NOMO-1 (cell line): ENCODE measurements at regions not wholly inside any gene's neighbourhood (a gene's known extent, or its start where the extent isn't known, plus 50 kb on each side); places are given as distances from the start of the nearest gene placed in this dataset.

Experiments
- DNase-seq, 2 experiments: peaks; one replicate each; lab custom pipeline; 2025; ENCODE audit not compliant: unreplicated experiment in 2 of 2; lab: John Stamatoyannopoulos, UW

- DNase-seq: no peak
Measured at GRCh38 chr15:69853544-69853951, 244.2 kb downstream of the TLE3 start.

DNA sequence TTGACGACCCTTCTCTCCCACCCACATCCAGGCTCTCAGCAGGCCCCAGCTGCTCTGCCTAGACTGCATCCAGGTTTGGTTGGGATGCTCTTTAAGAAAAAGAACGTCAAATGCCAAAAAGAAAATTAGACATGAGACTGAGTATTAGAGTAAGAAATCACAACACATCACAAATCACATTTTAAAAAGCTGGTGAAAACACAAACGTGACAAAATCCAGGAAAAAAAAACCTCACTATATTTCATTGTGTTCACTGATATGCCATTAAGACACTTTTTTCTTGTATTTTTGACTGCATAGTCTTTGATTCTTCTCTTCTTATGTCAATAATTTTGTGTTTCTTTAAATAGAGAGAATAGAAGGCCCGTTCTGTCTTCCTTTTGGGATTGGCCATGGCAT is 243.7 kb downstream of the TLE3 start:
- DNase-seq: no peak

DNA sequence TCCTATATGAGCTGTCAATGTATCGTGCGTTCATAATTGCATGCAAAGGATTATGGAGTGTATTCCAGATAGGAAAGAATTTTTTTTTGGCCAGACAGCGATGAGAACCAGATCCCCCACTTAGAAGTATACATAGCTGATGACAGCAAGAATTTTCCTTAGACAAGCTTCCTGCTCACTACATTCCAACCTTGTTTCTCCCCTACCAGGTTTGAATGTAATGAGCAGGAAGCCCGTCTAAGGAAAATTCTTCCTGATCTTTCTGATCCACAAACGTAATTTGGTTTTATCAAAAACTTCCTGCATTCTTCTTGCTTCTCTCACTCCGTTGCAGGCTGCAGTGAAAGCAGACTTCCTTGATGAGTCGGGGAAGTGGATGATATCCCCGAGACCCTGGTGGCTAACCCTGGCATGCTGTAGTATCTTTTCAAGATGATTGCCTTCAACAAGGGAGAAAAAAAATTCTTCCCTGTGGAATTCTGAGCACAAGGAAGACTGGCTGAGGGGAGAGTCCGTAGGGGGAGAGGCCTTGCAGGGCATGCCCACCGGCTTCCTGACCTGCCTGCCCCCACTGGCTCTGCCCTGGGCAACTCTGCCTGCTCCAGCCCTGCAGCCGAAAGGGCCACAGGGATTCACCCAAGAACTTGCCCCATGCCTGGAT is 243.1 kb downstream of the TLE3 start:
- no peak for DNase-seq

- DNase-seq: no peak
Measured at GRCh38 chr15:69855258-69856000, 242.3 kb downstream of the TLE3 start.

DNA sequence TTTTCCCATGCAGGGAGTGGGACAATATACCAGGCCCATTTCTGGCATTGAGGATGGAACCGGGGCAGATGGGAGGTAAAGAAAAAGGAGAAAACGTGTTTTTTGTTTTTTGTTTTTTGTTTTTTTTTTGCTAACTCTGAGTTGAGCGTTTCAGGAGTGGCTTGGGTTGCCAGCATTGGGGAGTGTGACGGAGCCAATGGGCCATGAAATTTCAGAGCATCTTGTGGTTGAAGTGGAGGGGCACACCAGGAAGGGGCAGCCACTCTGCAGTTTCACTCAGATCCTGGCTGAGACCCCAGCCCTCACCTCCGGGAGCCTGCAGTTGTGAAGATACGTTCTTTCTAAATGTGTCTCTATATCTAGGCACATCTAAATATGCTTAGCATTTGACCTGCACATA is 240.5 kb downstream of the TLE3 start:
- DNase-seq: no peak

- no peak for DNase-seq
Measured at GRCh38 chr15:69857686-69858391, 239.9 kb downstream of the TLE3 start.

GRCh38 chr15:69858456-69858855 is 239.3 kb downstream of the TLE3 start:
- DNase-seq: no peak

- DNase-seq: no peak
Measured at GRCh38 chr15:69859866-69860265, 237.9 kb downstream of the TLE3 start.

GRCh38 chr15:69860321-69860720 is 237.4 kb downstream of the TLE3 start:
- DNase-seq: no peak

- DNase-seq: no peak
Measured at GRCh38 chr15:69860921-69861320, 236.8 kb downstream of the TLE3 start.

DNA sequence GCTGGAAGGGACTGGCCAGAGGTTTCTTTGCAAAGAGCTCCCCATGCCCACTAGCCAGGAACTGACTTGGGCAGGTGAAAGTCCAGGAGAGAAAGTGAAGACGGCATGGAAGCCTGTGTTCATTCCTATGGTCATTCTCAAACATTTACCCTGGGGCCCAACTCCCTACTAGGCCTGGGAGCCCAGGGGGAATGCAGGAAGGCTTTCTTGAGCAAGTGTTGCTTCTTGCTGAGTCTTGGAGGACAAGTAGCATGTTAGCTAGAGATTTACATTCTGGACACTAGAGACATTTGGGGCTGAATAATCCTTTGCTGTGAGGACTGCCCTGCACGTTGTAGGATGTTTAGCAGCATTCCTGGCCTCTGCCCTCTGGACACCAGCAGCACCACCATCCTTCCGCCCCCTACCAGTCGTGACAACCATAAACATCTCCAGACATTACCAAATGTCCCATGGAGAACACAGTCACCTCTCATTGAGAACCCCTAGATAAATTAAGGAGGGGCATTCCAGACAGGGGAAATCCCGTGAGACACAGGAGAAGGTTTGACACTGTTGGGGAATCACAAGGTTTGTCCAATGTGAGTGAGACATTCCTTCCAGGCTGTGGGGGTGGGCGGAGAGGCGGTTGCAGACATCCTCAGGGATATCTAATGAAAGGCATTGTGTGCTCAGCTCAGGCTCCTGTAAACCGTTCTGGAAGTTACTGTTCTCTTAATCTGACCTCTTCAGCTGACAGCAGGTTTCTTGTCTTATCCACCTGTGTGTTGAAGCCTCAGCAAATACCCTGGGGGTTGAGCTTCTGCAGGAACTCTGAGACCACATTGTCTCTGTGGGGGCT is 236.2 kb downstream of the TLE3 start:
- no peak for DNase-seq

DNA sequence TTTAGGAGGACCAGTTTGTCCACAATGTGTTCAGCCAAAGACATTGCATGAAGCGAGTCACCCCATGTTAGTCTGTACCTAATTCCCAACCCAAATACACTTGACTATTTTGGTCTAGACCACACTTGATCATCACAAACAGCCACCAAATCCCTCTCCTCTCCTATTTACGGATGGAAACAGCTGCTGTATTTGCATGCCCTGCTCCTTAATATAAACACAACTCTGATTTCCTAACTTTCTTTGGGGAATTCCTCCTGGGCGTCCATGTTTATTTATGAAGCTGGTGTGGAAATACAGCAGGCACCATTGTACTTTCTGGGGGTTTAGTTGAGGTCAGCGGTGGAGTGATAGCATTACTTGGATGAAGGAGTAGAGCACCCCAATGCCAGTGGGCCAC is 235.2 kb downstream of the TLE3 start:
- DNase-seq: no peak

DNA sequence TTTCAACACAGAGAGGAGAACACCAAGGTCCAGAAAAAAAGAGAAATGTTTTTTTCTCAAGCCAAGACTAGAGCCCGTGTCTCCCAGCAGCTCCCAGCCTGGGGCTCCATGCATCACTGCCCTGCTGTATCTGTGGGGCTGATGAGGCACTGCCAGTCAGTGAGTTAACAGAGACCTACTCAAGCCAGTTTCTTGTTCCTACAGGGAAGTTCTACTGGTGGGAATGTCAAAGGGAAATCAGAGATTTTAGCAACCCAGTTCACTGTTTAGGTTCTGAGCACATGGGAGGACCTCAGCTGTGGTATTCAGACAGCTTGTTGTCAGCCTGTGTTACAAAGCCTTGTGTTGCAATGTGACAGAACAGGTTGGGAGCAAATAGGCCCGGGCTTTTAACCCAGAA is 234.3 kb downstream of the TLE3 start:
- no peak for DNase-seq

DNA sequence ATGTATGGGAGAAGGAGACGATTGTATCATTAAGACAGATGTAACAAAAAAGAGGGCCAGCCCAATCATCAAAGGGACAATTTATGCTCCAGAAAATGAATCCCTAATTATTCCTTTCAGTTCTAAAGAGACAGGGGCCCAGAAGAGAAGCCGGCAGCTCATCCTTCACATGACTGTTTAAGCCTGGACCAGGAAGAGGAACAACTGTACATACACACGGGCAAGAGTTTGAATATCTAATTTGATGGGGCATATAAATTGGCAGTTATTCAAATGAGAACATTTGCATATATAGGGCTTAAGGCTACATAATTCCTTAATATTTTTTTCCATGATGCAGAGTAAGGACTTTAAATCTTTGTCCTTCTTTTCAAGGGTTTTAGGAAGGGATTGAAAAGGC is 232.3 kb downstream of the TLE3 start:
- no peak for DNase-seq

DNA sequence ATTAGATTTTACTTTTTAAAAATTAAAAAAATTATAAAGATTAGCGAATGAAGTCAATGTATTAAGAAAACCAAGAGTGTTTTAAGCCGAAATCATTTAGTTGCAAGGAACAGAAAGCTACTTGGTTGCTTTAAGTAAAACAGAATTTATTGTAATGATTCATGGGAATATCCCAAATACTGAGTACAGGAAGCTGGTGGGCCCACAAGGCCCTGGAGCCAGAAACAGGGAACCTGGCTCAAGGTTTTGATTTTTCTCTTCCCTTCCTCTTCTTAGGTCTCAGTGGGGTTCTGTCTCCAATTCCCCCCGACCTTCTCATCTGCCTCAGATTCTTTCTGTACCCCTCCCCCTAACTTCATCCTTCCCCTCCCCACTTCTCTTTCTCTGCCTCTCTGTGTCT is 229.0 kb downstream of the TLE3 start:
- DNase-seq: no peak

DNA sequence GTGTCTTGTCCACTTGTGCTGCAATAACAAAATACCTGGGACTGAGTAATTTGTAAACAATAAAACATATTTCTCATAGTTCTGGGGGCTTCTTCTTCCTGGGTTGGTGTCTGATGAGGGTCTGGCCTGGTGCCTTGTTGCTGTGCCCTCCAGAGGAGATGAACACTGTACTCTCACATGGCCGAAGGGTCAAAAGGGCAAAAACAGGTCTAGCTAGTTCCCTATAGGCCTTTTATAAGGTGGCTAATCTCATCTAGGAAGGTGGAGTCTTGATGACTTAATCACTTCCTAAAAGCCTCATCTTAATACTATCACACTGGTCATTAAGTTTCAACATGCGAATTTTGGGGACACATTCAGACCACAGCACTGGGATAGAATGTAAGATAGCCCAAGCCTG is 228.4 kb downstream of the TLE3 start:
- DNase-seq: no peak

GRCh38 chr15:69869881-69870505 is 227.7 kb downstream of the TLE3 start:
- no peak for DNase-seq

DNA sequence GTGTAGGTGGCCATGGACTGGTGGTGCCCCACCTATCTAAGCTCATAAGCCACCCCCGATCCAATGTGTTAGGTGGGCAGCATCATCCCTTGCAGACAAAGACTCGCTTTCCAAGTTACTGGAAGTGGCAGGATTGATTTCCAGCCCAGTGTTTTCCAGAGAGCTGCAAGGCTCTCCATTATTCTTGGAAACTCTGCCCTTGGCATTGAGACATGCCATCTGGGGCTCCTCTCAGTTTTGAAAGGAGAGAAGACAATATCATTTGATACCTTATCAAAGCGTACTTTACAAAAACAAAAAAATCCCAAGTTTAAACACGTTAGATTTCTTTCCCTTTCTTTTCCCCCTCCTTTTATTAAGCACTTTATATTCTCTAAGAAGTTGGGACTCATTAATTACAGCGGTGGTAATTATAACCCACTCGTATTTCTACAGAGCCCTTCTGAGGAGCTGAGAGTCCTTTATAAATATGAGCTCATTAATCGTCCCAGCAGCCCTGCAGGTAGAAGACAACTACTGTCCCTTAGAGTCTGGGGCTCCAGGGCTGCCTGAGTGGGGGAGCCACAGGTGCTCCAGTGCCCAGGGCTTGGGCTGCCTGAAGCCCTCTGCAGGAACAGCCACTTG is 226.1 kb downstream of the TLE3 start:
- no peak for DNase-seq

- DNase-seq: no peak
Measured at GRCh38 chr15:69873807-69874206, 223.9 kb downstream of the TLE3 start.

GRCh38 chr15:69874321-69874720 is 223.4 kb downstream of the TLE3 start:
- no peak for DNase-seq
